CD1c-positive myeloid dendritic cell (primary cell): ENCODE measurements at regions not wholly inside any gene's neighbourhood (a gene's known extent, or its start where the extent isn't known, plus 50 kb on each side); places are given as distances from the start of the nearest gene placed in this dataset.

Source experiments
- DNase-seq: peaks from one replicate; pipeline ENCODE4 v3.0.0-alpha.2; 2016; ENCODE audit errors: extremely low spot score

DNA sequence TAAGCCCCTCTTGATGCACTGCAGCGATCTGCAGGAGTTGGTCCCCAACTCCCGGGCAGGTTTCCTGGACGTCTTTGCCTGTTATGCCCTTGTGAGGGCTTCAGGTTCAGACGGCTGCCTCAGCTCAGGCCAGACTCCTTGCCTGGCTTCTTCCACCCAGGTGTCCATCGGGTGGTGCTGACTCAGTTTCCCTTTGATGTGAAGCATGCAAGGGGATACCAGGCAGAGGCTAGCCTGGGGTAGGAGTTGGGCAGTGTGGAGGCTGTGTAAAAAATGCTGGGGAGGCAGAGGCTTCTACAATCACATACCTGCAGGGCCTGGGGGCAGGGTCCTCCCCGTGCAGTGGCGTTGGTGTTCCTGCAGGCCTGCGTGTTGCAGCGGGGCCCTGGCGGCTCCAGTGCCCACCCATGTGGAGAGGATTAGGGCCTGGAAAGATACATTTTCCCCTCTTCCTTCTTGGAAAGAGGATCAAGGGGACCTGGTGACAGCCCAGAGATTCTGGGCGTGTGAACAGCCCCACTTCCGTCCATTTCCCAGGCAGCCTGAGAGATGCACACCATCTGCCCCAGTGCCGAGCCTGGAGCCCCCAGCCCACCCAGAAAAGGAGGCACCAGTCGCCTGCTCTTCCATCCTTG is 338.3 kb downstream of the DYSF start:
- no peak for DNase-seq

DNA sequence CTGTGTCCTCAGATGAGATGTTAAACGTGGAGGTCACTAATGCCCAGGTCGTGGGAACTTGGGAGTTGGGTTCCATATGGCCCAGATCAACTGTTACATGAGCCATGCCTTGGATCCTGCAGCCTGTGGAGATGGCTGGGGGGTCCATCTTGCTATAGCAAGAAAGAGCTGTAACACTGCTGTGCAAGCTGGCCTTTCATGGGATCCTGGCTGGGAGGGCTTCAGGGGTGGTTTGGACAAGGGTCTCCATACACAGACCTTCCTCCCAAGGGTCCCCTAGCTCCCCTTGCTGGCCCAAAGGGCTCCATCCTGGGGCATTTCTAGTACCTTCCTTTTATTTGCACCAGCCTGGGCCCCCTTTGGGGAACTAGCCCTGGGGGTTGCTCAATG is 337.7 kb downstream of the DYSF start:
- no peak for DNase-seq

DNA sequence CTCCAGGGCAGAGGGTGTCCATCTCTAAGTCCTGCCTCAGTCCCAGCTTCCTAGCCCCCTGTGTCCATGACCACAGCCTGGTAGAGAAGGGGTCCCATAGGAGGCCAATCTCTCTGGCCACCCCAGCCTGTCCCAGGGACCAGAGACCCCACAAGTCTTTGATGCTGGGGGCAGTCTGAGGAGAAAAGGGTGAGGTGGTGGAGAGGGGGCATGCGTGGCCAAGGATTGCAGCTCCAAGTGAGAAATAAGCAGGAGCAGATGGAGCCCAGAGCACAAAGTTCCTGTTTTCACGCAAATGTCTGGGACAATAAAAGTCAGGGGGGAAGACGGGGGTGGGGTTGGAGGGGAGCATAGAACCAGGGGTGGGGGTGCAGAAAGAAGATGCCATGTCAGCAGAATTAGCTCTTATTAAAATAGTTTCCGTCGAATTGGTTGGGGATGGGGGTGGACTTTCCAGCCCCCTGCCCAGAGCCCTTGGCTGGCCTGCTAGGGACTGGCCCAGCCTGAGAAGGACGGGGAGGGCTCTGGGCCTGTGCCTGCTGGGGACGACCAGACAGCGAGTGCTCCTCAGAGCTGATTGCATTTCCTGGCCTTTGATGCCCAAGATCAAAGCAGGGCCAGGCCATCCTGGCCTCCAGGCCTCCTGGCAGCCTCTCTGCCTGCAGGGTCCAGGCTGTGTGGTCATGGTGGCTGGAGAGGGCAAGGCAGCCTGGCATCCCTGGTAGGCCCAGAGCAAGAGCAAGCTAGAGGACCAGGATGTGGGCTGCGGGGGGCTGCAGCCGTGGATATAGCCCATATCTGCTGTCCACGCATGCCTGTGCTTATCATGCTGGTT is 337.1 kb downstream of the DYSF start:
- DNase-seq = no peak

DNA sequence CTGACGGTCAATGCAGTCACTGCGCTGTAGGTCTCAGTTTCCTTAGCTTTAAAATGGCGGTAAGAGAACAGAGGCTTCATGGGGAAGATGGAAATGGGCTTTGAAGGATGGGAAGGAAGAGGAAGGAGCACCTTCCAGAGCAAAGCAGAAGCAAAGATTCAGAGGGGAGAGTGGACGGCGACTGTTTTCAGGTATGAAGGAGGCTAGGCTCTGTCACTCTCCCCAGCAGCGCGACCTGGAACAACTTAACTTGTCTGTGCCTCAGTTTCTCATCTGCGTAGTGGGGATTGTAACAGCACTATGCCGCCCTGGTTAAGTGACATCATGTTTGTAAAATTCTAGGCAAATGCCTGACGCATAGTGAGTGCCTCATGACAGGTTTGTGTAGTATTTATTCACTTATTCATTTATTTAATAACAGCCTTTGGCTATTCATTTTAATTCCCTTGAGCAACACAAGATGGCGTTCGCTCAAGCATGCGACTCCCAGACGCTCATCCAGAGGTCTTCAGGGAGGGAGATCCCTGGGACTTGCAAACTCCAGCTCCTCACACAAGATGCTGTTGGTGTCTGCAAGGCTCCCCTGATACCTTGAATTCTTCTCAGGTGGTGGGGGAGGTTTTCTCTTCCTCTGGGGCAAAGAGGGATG is 336.3 kb downstream of the DYSF start:
- DNase-seq = no peak

DNA sequence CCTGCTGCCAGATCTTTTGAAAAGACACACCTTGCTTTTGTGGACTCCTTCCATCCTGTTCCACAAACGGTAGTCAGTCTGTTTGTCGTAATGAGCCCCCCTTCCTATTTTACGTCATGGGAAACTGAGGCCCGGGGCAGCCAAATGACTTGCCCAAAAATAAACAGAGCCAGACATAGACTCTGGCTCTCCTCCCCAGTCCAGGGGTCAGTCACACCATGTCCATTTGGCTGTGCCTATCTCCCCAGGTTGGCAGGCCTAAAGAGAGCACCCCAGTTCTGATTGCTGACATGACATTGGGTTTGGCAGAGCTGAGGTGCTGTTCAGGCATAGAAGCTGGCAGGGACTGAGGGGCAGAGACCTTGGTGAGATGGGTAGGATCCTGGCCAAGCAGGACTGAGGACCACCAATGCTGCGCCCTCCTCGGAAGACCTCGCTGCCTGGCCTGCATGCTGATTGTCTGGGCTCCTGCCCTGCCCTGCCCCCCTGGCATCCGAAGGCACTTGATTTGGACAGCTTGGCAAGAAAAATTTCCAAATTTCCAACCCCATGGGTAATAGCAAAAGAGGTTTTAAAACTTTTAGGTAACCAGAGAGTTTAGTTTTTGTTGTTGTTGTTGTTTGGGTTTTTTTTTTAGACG is 335.4 kb downstream of the DYSF start:
- DNase-seq = no peak

DNA sequence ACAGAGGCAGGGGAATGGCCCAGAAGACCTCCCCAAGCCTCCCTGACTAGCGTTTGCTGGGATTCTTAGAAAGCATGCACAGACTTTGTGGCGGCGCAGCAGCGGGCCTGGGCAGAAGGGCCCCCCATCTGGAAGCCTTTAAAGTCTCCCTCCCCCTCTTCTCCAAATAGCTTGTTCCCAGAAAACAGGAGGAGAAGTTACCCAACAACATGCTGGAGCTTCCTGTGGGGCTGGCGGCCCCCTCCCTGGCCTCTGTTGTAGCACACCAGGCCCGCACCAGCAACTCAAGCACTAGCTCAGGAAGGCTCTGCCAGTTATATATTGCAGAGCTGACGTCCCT is 334.8 kb downstream of the DYSF start:
- no peak for DNase-seq

DNA sequence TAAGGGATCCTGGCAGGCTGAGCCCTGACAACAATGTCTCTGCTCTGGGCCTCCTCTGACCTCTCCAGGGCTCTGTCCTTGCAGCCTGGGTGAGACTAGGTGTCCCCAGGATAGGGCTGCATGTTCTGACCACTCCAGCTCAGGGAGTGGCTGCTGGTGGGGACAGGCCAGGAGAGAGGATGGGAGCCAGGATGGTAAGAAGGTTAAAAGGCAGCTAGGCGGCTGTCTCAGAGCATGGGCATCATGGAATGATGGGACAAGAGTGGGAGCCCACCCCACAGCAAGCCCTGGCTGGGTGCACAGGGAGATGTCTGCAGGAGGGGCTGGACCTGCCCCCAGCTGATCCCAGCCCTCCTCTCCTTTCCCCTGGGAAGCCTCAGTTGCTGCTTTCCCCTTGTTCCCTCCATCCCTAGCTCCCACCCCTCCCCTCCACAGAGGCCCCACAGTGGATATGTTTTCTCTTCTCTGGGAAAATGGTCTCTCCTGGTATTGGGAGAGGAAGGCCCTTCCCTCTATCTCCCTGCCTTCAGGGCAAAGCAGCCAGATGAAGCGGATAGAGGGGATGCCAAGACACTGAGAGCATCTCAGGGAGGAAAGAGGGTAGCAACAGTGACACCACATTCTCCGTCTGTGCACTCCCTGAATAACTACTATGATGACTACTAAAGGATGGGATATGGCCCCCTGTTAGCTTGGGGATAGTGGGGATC is 334.3 kb downstream of the DYSF start:
- no peak for DNase-seq

DNA sequence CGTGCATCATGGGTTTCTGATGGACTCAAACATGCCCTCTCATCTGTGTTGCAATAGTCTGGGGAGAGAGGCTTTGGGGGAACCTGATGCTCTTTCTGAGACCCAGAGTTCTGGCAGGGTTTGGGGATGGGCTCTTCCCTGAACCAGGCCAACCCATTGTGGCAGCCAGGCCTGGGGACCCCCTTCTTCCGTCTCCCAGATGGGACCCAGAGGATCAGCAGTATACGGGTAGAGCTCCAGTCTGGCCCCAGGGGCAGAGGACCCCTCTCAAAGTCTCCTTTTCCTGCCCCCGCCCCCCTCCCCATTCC is 333.7 kb downstream of the DYSF start:
- DNase-seq = no peak

DNA sequence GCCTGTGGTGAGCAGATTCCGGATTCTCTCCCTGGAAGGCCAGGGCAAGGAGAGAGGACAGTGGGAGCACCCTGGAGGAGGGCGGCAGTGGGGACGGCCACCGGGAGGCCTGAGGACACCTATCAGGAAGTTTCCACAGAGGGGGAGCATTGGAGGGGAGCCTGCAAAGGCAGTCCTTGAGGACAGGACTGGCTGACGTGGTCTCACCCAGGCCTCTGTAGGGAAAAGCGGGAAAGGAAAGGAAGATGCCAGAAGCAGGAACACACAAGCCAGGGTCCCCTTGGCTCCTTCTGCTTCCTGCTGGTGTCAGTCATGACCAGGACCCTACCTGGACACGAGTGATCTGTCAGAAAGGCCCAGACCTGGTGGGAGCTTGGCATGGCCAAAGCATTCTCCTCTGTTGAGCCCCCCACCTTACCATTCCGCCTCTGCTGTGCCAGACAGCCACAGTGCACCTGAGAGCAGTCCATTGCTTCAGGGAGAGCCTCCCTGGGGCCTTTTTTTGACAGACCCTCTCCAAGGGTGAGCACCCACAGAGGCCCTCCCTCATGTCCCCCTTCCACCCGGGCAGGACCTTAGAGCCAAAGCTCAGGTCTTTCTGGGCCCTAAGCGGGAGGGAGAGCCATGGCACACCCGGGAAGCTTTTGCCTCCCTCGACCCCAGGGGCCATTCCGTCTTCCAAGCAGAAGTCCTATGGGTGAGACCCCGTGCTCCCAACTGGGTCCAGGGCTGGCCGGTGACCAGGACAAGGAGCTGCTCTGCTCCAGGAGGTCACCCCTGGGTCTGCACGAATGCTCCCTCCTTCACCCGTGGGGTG is 333.1 kb downstream of the DYSF start:
- DNase-seq = no peak

DNA sequence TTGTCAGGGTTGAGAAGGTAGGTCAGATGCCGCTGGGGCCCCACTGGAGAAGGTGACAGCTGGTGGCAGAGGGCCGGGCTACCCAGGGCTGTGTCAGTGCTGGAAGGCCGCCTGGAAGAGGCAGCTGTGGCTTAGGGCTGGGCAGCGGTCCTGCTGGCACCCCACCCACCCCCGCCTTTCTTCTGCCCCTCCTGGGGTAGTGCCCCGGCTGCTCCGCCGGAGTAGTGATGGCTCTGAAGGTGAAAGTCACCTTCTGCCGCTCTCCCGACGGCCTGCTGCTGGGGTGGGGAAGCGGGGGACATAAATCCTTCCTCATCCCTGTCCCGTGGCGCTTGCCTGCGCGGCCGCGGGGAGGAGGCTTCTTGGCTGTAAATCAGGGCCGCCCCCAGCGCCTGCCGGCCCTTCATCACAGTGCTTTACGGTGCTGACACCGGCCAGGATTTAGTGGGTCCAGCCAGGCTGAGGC is 332.2 kb downstream of the DYSF start:
- DNase-seq = no peak

DNA sequence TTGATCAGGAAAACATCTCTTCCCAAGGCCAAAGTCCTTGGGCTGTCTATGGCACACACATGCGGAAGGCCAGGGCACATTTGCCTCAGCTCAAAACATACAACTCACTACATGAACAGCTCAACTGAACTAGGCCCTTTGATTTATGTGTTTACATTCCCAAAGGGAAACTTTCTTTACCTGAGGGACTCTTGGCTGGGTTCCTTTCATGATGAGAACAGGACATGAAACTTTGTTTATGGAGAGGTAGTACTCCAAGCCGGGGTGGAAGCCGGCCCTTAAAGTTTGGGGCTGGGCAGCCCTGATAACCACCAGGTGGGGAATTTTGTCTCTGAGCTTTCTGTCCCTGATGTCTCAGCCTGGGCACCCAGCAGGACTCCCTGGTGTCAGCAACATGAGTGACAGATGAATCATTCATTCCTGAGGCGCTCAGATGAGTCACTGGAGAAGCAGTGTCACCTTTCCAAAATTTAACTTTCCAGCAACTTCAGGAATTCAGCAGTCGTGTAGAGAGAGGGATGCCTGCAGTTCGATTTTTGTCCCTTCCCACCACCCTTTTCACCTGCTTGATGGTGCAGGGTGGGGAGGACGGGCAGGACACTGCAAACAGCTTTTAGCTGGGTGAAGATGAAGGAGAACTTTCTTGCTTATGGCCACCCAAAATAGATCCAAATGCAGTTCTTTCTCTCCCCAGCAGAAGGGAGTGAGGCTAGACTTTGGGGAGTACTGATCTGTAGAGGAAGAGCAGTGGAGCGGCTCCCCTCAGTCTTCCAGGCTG is 331.6 kb downstream of the DYSF start:
- no peak for DNase-seq

DNA sequence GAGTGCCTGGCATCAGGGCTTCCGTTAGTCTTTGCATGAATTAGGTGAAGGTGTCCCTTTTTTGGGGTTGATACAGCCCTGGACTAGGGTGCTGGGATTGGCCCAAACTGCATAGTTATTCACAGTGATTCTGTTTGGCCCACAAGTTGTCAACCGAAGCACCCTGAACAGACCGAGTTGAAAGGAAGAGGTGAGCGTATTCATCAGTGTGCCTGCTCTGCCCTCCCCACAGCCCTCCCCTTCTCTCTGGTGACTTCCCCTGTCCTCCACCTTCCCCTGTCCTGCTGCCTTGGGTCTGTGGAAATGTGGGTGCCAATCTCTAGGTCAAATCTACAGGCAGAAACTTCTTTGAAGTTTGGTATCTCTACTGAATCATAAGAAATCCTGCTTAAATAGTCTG is 330.5 kb downstream of the DYSF start:
- no peak for DNase-seq

DNA sequence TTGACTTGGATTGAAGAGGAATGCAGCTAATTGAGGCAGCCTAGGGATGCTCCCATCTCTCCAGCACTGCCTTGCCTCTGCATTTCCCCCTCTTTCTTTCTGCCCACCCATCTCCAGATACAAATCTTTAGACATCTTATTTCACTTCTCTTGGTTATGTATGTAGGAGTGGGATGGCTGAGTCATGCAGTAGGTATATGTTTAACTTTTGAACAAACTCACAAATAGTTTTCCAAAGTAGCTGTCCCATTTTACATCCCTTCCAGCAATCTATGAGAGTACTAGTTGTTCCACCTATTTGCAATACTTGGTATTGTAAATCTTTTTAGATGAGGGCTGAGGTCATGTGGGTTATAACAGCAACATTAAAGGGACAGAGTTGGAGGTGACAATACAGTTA is 329.9 kb downstream of the DYSF start:
- DNase-seq = no peak

DNA sequence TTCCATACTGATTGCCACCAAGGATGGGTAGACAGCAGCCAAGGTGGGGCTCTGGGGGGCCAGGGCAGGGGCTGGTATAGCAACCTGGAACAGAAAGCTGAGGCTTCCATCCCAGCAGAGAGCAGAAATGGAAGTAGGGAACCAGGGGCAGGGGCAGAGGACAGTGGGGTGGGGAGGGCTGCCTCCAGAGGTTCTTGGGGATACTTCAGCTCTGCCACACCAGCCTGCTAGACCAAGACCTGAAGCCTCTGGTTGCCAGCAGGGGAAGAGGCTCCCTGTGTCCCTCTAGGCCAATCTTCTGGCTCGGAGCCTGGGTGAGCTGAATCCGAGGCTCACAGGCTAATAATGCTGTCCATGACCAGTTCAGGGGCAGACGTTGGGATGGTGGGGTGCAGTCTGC is 329.0 kb downstream of the DYSF start:
- no peak for DNase-seq

DNA sequence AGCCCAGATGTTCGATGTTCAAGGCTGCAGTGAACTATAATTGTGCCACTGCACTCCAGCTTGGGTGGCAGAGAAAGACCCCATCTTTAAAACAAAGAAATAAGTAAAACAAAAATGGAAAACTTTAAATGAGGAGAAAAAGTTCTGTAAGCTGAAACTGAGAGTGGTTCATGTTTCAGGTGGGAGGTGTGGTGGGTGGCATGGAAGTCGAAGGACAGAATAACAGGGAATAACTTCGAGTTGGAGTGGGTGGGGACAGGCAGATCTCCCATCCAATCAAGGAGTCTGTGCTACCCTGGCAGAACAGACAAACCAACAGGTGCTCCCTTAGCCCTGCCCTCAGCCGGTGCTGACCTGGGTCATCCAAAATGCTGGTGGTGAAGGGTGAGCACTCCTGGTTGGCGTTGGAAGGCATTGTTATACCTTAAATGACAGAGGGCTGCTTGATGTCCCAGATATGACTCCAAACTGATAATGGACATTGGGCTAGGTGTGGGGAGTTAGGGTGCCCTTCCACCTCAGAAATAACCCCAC is 328.4 kb downstream of the DYSF start:
- DNase-seq = no peak

DNA sequence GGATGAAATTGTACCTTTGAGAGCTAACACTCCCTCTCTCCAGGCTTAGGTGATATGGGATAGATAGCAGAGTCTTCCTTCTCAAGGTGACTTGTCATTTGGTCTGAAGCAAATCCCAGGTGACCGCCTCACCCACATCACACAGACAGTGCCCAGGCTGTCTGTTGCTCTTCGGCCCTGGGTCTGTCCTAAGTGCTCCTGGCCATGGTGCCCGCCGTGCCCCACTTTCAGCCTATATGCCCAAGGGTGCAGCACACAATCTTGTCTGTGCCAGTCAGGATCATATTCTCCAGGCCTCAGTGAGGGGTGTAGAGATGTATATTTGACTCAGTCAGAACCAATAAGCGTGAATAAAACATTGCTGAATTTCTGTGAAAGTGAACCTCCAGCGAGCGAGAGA is 326.8 kb downstream of the DYSF start:
- no peak for DNase-seq

DNA sequence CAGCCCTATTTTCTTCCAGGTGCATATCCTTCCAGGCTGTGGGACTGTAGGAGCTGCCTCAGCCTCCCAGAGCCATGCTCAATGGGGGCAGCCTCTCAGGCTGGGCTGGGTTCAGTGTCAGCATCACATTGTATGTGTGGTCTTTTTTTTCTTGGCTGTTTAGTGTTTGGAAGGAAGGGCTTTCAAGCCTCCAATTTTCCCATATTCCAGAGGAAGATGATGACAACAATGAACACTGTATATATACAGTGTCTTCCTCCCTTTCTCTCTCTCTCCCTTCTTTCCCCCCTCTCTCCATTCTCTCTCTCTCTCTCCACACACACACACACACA is 326.4 kb downstream of the DYSF start:
- no peak for DNase-seq

DNA sequence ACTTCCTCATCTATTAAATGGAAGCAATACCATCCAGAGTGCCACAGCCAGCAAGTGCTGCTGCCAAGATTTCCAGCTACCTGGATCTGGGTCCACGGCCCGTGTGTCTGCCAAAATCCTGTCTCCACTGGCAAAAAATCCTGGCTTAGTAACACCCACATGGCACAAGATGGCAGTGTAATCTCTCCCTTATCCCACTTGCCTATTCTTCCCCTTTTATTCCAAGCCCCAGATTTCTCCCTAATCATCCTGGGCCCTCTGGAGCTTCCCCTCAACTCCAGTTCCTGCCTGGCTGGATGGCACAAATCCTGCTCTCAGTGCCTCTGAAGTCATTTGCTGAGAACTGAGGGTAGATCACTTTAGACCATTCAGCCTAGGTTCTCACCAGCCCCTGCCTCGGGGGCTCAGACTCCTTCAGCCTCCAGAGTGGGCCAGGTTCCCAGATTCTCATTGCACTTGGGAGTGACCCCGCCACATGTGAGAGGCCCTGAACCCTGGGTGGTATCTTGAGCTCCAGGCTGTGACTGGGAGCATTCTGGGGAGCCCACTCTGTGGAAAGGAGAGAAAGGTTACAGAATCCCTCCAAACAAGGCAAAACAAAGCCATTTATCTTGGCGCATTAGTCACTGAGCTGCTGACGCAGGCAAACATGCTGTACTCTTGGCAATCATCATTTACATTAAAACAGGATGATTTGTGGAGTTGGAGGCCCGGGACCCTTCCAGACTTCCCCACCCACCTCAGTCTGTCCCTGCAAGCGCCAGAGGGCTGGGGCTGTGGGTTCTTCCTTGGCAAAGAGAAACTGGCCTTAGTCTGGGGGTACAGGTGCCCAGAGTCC is 325.8 kb downstream of the DYSF start:
- DNase-seq = no peak

DNA sequence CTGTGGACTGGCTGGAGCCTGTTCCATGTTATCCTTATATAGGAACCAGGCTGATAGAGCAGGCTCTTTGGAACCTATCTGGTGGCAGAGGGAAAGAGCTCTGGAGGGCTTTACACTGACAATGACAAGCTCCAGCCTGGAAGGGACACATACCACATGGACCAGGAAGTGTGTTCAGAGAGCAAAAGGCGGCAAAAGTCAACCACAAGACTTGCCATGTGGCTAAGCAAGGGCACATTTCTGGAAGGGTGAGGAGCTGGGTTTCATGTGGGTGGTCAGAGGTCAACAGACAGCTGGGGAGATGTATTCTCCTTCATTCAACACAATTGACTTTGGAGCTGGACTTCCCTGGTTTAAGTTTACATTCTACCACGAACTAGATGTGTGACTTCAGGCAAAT is 325.2 kb downstream of the DYSF start:
- no peak for DNase-seq

DNA sequence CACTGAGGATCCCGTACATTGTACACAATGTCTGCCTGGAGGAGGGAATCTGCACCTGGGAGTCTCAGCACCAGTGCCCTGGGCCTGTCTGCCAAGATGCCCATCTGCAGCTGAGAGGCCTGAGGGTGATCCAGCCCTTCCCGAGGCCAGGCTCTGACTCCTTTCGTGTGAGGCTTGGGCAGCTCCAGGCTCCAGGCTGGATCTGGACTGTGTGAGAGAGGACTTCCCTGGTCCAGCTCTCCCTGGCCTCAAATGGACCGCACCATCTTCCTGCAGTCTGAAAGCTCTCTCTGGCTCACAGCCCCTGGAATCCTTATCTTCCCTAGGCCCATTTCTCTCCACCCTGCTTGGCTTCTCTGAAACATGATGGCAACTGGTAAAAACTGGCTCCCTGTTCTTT is 324.6 kb downstream of the DYSF start:
- no peak for DNase-seq
